ENCODE measurements at regions not wholly inside any gene's neighbourhood (a gene's known extent, or its start where the extent isn't known, plus 50 kb on each side); places are given as distances from the start of the nearest gene placed in this dataset.
"Not testable (repeated sequence)": the region's sequence is repeated elsewhere in the genome, so short reads cannot be mapped to it uniquely, and the experiment has no call there.

- H3K4me1 ChIP-seq; H3K4me3 ChIP-seq; H3K9me3 ChIP-seq; intact Hi-C loops (cut with DNase I; ENCODE audit: low total_unique reads); H3K36me3 ChIP-seq; H3K27ac ChIP-seq; H3K27me3 ChIP-seq; in situ Hi-C loops (cut with MboI; ENCODE audit: low sequenced_read_pairs in 4 of 4); DNase-seq: not testable (repeated sequence)
- peak; percentile 26 to 51 for ATAC-seq
Measured at GRCh38 chr16:88167798-88168556, 214.8 kb upstream of the ZNF469 start.

DNA sequence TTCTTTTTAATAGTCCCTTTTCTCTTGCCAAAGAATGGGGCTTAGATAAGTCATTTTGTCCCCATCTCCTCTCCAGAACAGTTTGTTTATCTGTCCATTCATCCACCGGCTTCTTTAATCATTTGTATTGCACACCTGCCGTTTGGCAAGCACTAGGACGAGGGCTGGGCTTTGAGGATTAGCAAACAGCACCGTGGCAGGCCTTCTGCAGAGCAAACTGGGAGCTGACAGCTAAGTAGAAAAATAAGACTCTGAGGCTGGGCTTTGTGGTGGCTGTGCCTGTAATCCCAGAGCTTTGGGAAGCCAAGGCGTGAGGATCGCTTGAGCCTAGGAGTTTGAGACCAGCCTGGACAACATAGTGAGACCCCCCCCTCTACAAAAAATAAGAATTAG, 214.2 kb upstream of the ZNF469 start:
- ATAC-seq; H3K9me3 ChIP-seq; H3K4me3 ChIP-seq; DNase-seq; H3K36me3 ChIP-seq; H3K27ac ChIP-seq; intact Hi-C loops (cut with DNase I; ENCODE audit: low total_unique reads); H3K27me3 ChIP-seq; H3K4me1 ChIP-seq; in situ Hi-C loops (cut with MboI; ENCODE audit: low sequenced_read_pairs in 4 of 4): not testable (repeated sequence)

GRCh38 chr16:88169136-88169830, 213.5 kb upstream of the ZNF469 start:
- in situ Hi-C loops (cut with MboI; ENCODE audit: low sequenced_read_pairs in 4 of 4); H3K4me3 ChIP-seq; DNase-seq; ATAC-seq; H3K36me3 ChIP-seq; H3K4me1 ChIP-seq; H3K9me3 ChIP-seq; intact Hi-C loops (cut with DNase I; ENCODE audit: low total_unique reads); H3K27me3 ChIP-seq; H3K27ac ChIP-seq: not testable (repeated sequence)

GRCh38 chr16:88169831-88170165, 213.0 kb upstream of the ZNF469 start:
- ATAC-seq; H3K27ac ChIP-seq; H3K9me3 ChIP-seq; H3K36me3 ChIP-seq; in situ Hi-C loops (cut with MboI; ENCODE audit: low sequenced_read_pairs in 4 of 4); H3K4me1 ChIP-seq; intact Hi-C loops (cut with DNase I; ENCODE audit: low total_unique reads); H3K27me3 ChIP-seq; H3K4me3 ChIP-seq; DNase-seq: not testable (repeated sequence)

- DNase-seq (no peak), ATAC-seq (no peak)
- no peaks in the 10 kb centered on the region for H3K9me3 ChIP-seq
- peaks cover 0 to 3% (median 0%) of the 10 kb centered on the region in 3 donors for H3K27me3 ChIP-seq
- in situ Hi-C loops (cut with MboI; ENCODE audit: low sequenced_read_pairs in 4 of 4) (no loop called here), intact Hi-C loops (cut with DNase I; ENCODE audit: low total_unique reads) (no loop called here)
- no peak for TF ChIP-seq POLR2A (IDR thresholded peaks at IDR 0.05)
- TF ChIP-seq, protein P1, sequence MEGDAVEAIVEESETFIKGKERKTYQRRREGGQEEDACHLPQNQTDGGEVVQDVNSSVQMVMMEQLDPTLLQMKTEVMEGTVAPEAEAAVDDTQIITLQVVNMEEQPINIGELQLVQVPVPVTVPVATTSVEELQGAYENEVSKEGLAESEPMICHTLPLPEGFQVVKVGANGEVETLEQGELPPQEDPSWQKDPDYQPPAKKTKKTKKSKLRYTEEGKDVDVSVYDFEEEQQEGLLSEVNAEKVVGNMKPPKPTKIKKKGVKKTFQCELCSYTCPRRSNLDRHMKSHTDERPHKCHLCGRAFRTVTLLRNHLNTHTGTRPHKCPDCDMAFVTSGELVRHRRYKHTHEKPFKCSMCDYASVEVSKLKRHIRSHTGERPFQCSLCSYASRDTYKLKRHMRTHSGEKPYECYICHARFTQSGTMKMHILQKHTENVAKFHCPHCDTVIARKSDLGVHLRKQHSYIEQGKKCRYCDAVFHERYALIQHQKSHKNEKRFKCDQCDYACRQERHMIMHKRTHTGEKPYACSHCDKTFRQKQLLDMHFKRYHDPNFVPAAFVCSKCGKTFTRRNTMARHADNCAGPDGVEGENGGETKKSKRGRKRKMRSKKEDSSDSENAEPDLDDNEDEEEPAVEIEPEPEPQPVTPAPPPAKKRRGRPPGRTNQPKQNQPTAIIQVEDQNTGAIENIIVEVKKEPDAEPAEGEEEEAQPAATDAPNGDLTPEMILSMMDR (IDR thresholded peaks at IDR 0.05 in 4 of 5, conservative IDR thresholded peaks at IDR 0.05 in 1 of 5), result no peak
- H3K36me3 ChIP-seq, result no peaks in the 10 kb centered on the region
- no peak overlapping the region for H3K4me3 ChIP-seq
- no peak overlapping the region for H3K27ac ChIP-seq
- no peaks in the 10 kb centered on the region for H3K4me1 ChIP-seq
Measured at GRCh38 chr16:88170528-88170991, 212.2 kb upstream of the ZNF469 start.

- H3K4me3 ChIP-seq; H3K27ac ChIP-seq; H3K4me1 ChIP-seq; H3K36me3 ChIP-seq; DNase-seq; H3K27me3 ChIP-seq; in situ Hi-C loops (cut with MboI; ENCODE audit: low sequenced_read_pairs in 4 of 4); intact Hi-C loops (cut with DNase I; ENCODE audit: low total_unique reads); H3K9me3 ChIP-seq; ATAC-seq: not testable (repeated sequence)
Measured at GRCh38 chr16:88171126-88171525, 211.6 kb upstream of the ZNF469 start.

DNA sequence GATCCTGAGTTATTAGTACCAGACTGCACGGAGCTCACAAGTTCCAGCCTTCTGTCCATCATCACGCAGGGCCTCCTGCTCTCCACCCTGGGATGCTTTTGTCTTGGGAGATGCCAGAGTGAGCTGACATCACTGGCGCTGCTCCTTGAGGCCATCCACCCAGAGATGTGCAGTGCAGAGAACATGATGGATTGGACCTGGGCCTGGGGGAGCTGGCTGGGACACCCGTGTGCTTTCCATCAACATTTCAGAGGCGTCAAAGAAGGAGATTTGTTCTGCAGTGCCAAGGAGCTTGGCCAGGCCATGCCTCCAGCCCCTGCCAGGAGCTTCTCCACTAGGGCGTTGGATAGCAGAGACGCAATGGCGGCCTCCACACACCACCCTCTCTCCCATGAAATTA, 206.6 kb upstream of the ZNF469 start:
- H3K27me3 ChIP-seq; DNase-seq; H3K4me3 ChIP-seq; H3K4me1 ChIP-seq; H3K36me3 ChIP-seq; H3K27ac ChIP-seq; H3K9me3 ChIP-seq; intact Hi-C loops (cut with DNase I; ENCODE audit: low total_unique reads); ATAC-seq: not testable (repeated sequence)
- in situ Hi-C loops (cut with MboI; ENCODE audit: low sequenced_read_pairs in 4 of 4), result loop anchor here in 2 of 4 donors (25.0 kb wide), 1 partner anchor 236 kb away; no protein-coding TSS in a partner anchor

- H3K36me3 ChIP-seq; H3K9me3 ChIP-seq; H3K4me3 ChIP-seq; H3K4me1 ChIP-seq; H3K27ac ChIP-seq; ATAC-seq; intact Hi-C loops (cut with DNase I; ENCODE audit: low total_unique reads); H3K27me3 ChIP-seq; DNase-seq: not testable (repeated sequence)
- in situ Hi-C loops (cut with MboI; ENCODE audit: low sequenced_read_pairs in 4 of 4), result loop anchor here in 2 of 4 donors (25.0 kb wide), 1 partner anchor 236 kb away; no protein-coding TSS in a partner anchor
Measured at GRCh38 chr16:88176591-88177180, 206.1 kb upstream of the ZNF469 start.

- H3K27me3 ChIP-seq; intact Hi-C loops (cut with DNase I; ENCODE audit: low total_unique reads); H3K36me3 ChIP-seq; H3K9me3 ChIP-seq; H3K4me3 ChIP-seq; H3K27ac ChIP-seq; DNase-seq; ATAC-seq; H3K4me1 ChIP-seq: not testable (repeated sequence)
- in situ Hi-C loops (cut with MboI; ENCODE audit: low sequenced_read_pairs in 4 of 4), result loop anchor here in 2 of 4 donors (25.0 kb wide), 1 partner anchor 234 kb away; no protein-coding TSS in a partner anchor
Measured at GRCh38 chr16:88178251-88178650, 204.5 kb upstream of the ZNF469 start.

- H3K36me3 ChIP-seq; intact Hi-C loops (cut with DNase I; ENCODE audit: low total_unique reads); DNase-seq; H3K9me3 ChIP-seq; H3K27ac ChIP-seq; H3K4me1 ChIP-seq; H3K4me3 ChIP-seq; ATAC-seq; H3K27me3 ChIP-seq: not testable (repeated sequence)
- in situ Hi-C loops (cut with MboI; ENCODE audit: low sequenced_read_pairs in 4 of 4), result loop anchor here in 2 of 4 donors (25.0 kb wide), 1 partner anchor 233 kb away; no protein-coding TSS in a partner anchor
Measured at GRCh38 chr16:88178896-88179295, 203.9 kb upstream of the ZNF469 start.

Measured in gastrocnemius medialis (tissue), 4 donors.